ENCODE measurements at regions not wholly inside any gene's neighbourhood (a gene's known extent, or its start where the extent isn't known, plus 50 kb on each side); places are given as distances from the start of the nearest gene placed in this dataset.

GRCh38 chr1:234954613-234955012, 174.0 kb downstream of the TOMM20 start:
- TF ChIP-seq POLR2A (IDR thresholded peaks at IDR 0.05): no peak
- TF ChIP-seq, protein P1, sequence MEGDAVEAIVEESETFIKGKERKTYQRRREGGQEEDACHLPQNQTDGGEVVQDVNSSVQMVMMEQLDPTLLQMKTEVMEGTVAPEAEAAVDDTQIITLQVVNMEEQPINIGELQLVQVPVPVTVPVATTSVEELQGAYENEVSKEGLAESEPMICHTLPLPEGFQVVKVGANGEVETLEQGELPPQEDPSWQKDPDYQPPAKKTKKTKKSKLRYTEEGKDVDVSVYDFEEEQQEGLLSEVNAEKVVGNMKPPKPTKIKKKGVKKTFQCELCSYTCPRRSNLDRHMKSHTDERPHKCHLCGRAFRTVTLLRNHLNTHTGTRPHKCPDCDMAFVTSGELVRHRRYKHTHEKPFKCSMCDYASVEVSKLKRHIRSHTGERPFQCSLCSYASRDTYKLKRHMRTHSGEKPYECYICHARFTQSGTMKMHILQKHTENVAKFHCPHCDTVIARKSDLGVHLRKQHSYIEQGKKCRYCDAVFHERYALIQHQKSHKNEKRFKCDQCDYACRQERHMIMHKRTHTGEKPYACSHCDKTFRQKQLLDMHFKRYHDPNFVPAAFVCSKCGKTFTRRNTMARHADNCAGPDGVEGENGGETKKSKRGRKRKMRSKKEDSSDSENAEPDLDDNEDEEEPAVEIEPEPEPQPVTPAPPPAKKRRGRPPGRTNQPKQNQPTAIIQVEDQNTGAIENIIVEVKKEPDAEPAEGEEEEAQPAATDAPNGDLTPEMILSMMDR (IDR thresholded peaks at IDR 0.05): no peak
